ENCODE measurements at regions not wholly inside any gene's neighbourhood (a gene's known extent, or its start where the extent isn't known, plus 50 kb on each side); places are given as distances from the start of the nearest gene placed in this dataset.

- no peak for DNase-seq
Measured at GRCh38 chr20:59403962-59404314, 103.5 kb downstream of the EDN3 start.

GRCh38 chr20:59404749-59405148 lies 104.3 kb downstream of the EDN3 start:
- no peak for DNase-seq

GRCh38 chr20:59405226-59406200 lies 105.1 kb downstream of the EDN3 start:
- DNase-seq: no peak

GRCh38 chr20:59406446-59406845 lies 106.0 kb downstream of the EDN3 start:
- no peak for DNase-seq

- DNase-seq: no peak
Measured at GRCh38 chr20:59411170-59411569, 110.8 kb downstream of the EDN3 start.

- no peak for DNase-seq
Measured at GRCh38 chr20:59411589-59411988, 111.2 kb downstream of the EDN3 start.

GRCh38 chr20:59412181-59412580 lies 111.8 kb downstream of the EDN3 start:
- no peak for DNase-seq

GRCh38 chr20:59412875-59413284 lies 112.5 kb downstream of the EDN3 start:
- DNase-seq: no peak

- DNase-seq: no peak
Measured at GRCh38 chr20:59413326-59413865, 113.0 kb downstream of the EDN3 start.

GRCh38 chr20:59414936-59415623 lies 114.7 kb downstream of the EDN3 start:
- no peak for DNase-seq

- no peak for DNase-seq
Measured at GRCh38 chr20:59416916-59417315, 116.5 kb downstream of the EDN3 start.

GRCh38 chr20:59421089-59421488 lies 120.7 kb downstream of the EDN3 start:
- no peak for DNase-seq

GRCh38 chr20:59421920-59422637 lies 121.7 kb downstream of the EDN3 start:
- no peak for DNase-seq

GRCh38 chr20:59422872-59423544 lies 122.6 kb downstream of the EDN3 start:
- DNase-seq: no peak

GRCh38 chr20:59424976-59425375 lies 124.6 kb downstream of the EDN3 start:
- no peak for DNase-seq

GRCh38 chr20:59425572-59425971 lies 125.2 kb downstream of the EDN3 start:
- DNase-seq: no peak

- no peak for DNase-seq
Measured at GRCh38 chr20:59428006-59428405, 127.6 kb downstream of the EDN3 start.

GRCh38 chr20:59428441-59429205 lies 128.2 kb downstream of the EDN3 start:
- DNase-seq: no peak

GRCh38 chr20:59429396-59429795 lies 129.0 kb downstream of the EDN3 start:
- DNase-seq: no peak

- DNase-seq: no peak
Measured at GRCh38 chr20:59431014-59431413, 130.6 kb downstream of the EDN3 start.

- no peak for DNase-seq
Measured at GRCh38 chr20:59434960-59435359, 134.5 kb downstream of the EDN3 start.

GRCh38 chr20:59435518-59435917 lies 135.1 kb downstream of the EDN3 start:
- no peak for DNase-seq

Measured in activated CD4-positive, CD25-positive, alpha-beta regulatory T cell treated with anti-CD3 and anti-CD28 coated beads, Interleukin-2, amount 50 U/mL, for 72 hours (primary cell).